Activated naive CD4-positive, alpha-beta T cell treated with anti-CD3 and anti-CD28 coated beads, Interleukin-2, amount 10 ng/mL, durations not matched to agents 7 days and 5 days (primary cell): ENCODE measurements at regions not wholly inside any gene's neighbourhood (a gene's known extent, or its start where the extent isn't known, plus 50 kb on each side); places are given as distances from the start of the nearest gene placed in this dataset.
"Not testable (repeated sequence)": the region's sequence is repeated elsewhere in the genome, so short reads cannot be mapped to it uniquely, and the experiment has no call there.

ENCODE experiments used
- CTCF ChIA-PET: fragments of 350-600 bp; sonication (Branson Sonifier 250); formaldehyde crosslinking; loops from one replicate; lab custom pipeline; 2021; ENCODE audit warnings: antibody characterized with exemption; lab: Charles Lee
- DNase-seq: peaks from one replicate; pipeline ENCODE4 v3.0.0-alpha.2; 2020
- H3K27ac Mint-ChIP-seq: one replicate; pipeline ENCODE4 v1.8.0; 2021; ENCODE audit warnings: mild to moderate bottlenecking, moderate library complexity, mixed read lengths
- H3K27me3 Mint-ChIP-seq: one replicate; pipeline ENCODE4 v1.8.0; 2021; ENCODE audit warnings: mild to moderate bottlenecking, mixed read lengths
- H3K36me3 Mint-ChIP-seq: one replicate; pipeline ENCODE4 v1.8.0; 2021; ENCODE audit warnings: mixed read lengths
- H3K4me1 Mint-ChIP-seq: one replicate; pipeline ENCODE4 v1.8.0; 2021; ENCODE audit warnings: mixed read lengths
- H3K4me3 Mint-ChIP-seq: one replicate; pipeline ENCODE4 v1.8.0; 2021; ENCODE audit warnings: mild to moderate bottlenecking, moderate library complexity, mixed read lengths
- H3K9me3 Mint-ChIP-seq: one replicate; pipeline ENCODE4 v1.8.0; 2021; ENCODE audit warnings: mixed read lengths

DNA sequence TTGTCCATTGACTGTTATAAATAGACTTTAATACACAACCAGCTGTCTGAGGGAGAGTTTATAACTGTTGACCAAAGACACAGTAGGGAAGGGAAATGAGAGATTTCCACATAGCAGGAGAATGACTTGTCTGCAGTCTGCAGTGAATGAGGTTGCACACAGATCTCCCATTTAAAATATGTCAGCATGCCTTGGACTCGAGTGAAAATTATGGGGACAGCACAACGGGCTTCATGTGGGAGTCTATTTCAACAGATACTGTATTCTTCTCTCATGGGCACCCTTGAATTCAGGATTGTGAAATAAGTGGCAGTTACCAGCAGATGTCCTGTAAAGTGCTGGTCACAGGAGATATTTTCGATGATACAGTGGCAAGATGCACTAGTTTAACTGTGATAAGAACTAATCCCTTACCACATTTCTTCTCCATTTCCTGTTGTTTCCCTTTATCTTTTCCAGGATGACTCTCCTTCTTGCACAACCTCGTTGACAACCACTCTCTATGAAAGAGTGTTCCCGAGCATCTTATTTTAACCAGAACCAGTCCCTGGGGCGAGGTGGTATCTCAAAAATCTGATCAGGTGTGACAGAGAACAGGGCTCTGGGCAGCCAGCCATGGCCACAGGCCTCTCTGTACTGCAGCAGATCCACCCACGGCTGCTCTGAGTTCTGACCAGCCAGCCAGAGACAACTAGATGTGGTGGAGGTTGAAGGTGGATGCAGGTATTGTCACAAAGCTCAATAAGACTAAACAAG is 51.5 kb upstream of the MAP3K1 start:
- peaks cover 7% of the 10 kb centered on the region for H3K4me1 Mint-ChIP-seq
- peaks cover 12% of the 10 kb centered on the region for H3K27me3 Mint-ChIP-seq
- H3K36me3 Mint-ChIP-seq: peaks cover 3% of the 10 kb centered on the region
- CTCF ChIA-PET: no interaction called here
- no peak overlapping the region for H3K27ac Mint-ChIP-seq
- DNase-seq: no peak
- no peak overlapping the region for H3K4me3 Mint-ChIP-seq
- no peaks in the 10 kb centered on the region for H3K9me3 Mint-ChIP-seq

DNA sequence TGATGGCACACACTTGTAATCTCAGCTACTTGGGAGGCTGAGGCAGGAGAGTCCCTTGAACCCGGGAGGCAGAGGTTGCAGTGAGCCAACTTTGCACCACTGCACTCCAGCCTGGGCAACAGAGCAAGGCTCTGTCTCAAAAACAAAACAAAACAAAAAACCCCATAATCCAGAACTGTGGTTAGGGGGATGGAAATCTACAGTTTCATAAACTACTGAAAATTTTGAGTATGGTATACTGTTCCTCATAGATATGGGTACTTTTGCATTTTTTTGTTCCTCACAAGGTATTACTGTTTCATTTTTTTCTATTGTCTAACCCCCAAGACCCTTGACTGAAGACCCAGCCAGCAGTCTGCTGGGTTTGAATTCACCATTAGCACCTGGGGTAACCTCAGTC is 52.2 kb upstream of the MAP3K1 start:
- Mint-ChIP-seq H3K4me1 (peaks cover 7% of the 10 kb centered on the region), H3K9me3 (no peaks in the 10 kb centered on the region), H3K27me3 (peaks cover 12% of the 10 kb centered on the region), H3K4me3 (no peak overlapping the region), H3K27ac (no peak overlapping the region), H3K36me3 (peaks cover 3% of the 10 kb centered on the region)
- DNase-seq: no peak
- CTCF ChIA-PET: no interaction called here

DNA sequence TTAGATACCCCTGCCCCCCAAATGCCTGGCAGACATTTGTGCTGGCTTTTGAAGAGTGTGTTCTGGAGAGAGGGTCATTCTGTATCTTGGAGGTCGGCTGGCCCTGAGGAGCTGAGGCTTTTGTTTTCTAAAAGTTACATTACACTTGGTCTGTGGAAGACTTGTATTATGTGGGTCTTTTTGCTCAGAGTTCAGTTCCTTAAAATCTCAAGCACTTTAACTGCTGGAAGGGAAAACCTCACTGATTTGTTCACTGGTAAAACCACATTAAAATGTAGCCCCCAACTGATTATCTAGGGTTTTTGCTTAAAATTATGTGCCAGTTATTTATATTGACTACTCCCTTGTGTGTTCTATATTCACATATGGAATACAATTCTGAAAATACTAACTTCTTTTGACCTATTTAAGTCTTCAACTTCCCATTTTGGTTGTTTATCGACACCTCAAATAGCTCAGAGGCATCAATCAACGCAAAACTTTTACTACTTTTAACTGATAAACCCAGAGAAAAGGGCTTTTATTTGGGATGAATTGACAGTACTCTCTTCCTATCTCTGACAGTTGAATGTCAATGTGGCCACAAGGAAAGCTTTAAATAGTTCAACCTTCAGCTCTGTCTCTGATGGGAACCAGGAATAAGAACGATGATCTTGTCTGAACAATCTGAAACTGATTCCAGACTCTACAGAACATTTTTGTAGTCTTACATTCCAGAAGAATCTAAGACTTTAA is 54.0 kb upstream of the MAP3K1 start:
- H3K4me3 Mint-ChIP-seq: no peak overlapping the region
- H3K27me3 Mint-ChIP-seq: peaks cover 18% of the 10 kb centered on the region
- H3K36me3 Mint-ChIP-seq: peaks cover 3% of the 10 kb centered on the region
- H3K9me3 Mint-ChIP-seq: no peaks in the 10 kb centered on the region
- H3K4me1 Mint-ChIP-seq: peaks cover 7% of the 10 kb centered on the region
- no peak overlapping the region for H3K27ac Mint-ChIP-seq
- DNase-seq: no peak
- CTCF ChIA-PET: interaction anchor here (0.6 kb wide), 1 partner anchor 97 kb away, joined by 3 read pairs; no protein-coding TSS in a partner anchor

DNA sequence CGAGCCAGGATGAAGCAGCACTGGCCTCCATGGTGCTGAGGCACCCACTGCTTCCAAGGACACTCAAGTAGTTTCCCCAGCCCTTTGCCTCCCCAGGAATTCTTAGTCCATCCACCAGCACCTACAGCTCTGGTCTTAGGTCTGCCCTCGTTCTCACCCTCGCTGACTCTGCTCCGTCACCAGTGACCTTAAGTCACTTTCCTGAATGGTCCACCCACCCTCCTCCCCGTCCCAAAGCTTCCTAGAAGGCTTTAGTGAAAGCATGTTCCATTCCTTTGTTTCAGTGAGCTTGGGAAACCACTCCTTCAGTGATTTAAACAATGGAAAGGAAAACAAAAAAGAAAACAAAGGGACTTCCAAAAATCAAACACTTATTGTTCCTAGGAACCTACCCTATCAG is 54.6 kb upstream of the MAP3K1 start:
- H3K4me3 Mint-ChIP-seq: no peak overlapping the region
- H3K4me1 Mint-ChIP-seq: peaks cover 7% of the 10 kb centered on the region
- no peak for DNase-seq
- peaks cover 18% of the 10 kb centered on the region for H3K27me3 Mint-ChIP-seq
- H3K9me3 Mint-ChIP-seq: no peaks in the 10 kb centered on the region
- H3K27ac Mint-ChIP-seq: no peak overlapping the region
- CTCF ChIA-PET: interaction anchor here (0.6 kb wide), 1 partner anchor 98 kb away, joined by 3 read pairs; no protein-coding TSS in a partner anchor
- H3K36me3 Mint-ChIP-seq: peaks cover 3% of the 10 kb centered on the region

DNA sequence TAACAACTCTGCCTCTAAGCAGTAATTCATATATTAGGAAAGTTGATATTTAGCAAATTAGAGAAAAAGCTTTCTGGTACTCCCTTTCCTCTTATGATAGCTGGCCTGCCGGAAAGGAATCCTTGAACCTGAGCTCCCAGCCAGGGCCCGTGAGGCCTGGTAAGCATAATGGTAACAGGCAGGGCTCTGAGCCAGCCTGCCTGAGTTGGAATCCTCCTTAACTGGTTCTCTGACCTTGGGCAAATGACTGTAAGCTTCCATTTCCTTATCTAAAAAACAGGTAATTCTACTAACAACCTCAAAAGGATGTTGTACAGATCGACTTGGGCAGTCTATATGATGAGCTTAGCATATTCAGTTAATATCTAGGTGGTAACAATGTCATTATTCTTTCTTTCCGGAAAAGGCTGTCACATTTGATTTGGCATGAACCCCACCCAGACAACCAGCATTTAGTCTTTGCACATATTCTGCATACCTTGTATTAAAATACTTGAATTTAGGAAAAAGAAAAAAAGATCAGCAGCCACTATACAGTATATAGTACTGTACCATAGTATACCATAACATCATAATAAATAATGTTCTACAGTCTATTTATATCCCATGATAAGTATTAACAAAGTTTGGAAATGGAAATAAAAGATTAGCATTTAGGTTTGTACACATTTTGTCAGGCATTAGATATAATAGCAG is 55.7 kb upstream of the MAP3K1 start:
- peaks cover 18% of the 10 kb centered on the region for H3K27me3 Mint-ChIP-seq
- H3K36me3 Mint-ChIP-seq: peaks cover 3% of the 10 kb centered on the region
- H3K9me3 Mint-ChIP-seq: no peaks in the 10 kb centered on the region
- DNase-seq: no peak
- CTCF ChIA-PET: no interaction called here
- H3K4me1 Mint-ChIP-seq: peaks cover 7% of the 10 kb centered on the region
- H3K4me3 Mint-ChIP-seq: no peak overlapping the region
- no peak overlapping the region for H3K27ac Mint-ChIP-seq

DNA sequence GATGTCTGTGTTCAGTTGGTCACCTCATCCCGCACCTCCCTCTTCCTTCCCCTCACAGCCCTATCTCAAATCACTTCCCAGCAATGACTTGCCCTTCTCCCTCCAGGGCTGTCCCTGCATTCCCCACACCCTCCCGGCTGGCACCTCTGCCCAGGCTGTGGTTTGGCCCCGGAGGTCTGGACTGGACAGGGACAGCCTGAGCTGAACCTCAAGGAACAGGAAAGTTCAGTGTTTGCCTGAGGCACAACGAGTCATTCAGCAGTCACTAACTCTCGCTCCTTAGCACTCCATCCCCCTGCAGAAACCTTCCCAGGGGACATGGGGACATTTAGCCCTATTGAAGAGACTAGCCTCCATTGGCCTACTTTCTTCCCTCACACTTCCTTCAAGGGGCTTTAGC is 58.3 kb upstream of the MAP3K1 start:
- Mint-ChIP-seq H3K9me3 (peaks cover 8% of the 10 kb centered on the region), H3K36me3 (peaks cover 5% of the 10 kb centered on the region), H3K4me1 (no peaks in the 10 kb centered on the region), H3K27me3 (peaks cover 13% of the 10 kb centered on the region), H3K4me3 (no peak overlapping the region), H3K27ac (no peak overlapping the region)
- CTCF ChIA-PET: no interaction called here
- DNase-seq: no peak

DNA sequence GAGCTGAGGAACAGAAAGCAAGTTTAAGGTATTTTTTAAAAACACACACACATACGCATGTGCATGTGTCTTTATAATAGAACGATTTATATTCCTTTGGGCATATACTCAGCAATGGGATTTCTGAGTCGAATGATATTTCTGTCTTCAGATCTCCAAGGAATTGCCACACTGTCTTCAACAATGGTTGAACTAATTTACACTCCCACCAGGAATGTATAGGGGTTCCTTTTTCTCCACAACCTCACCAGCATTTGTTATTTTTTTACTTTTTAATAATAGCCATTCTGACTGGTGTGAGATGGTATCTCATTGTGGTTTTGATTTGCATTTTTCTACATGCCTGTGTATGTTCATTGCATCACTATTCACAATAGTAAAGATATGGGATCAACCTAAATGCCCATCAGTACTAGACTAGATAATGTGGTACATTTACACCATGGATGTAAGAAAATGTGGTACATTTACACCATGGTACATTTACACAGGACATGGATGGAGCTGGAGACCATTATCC is 60.3 kb upstream of the MAP3K1 start:
- H3K9me3 Mint-ChIP-seq: peaks cover 13% of the 10 kb centered on the region
- H3K4me1 Mint-ChIP-seq: no peaks in the 10 kb centered on the region
- no peak overlapping the region for H3K4me3 Mint-ChIP-seq
- peaks cover 6% of the 10 kb centered on the region for H3K27me3 Mint-ChIP-seq
- CTCF ChIA-PET: no interaction called here
- DNase-seq: no peak
- peaks cover 8% of the 10 kb centered on the region for H3K36me3 Mint-ChIP-seq
- H3K27ac Mint-ChIP-seq: no peak overlapping the region

DNA sequence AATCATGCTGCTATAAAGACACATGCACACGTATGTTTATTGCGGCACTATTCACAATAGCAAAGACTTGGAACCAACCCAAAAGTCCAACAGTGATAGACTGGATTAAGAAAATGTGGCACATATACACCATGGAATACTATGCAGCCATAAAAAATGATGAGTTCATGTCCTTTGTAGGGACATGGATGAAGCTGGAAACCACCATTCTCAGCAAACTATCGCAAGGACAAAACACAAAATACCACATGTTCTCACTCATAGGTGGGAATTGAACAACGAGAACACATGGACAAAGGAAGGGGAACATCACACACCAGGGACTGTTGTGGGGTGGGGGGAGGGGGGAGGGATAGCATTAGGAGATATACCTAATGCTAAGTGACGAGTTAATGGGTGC is 61.8 kb upstream of the MAP3K1 start:
- H3K36me3 Mint-ChIP-seq, H3K4me3 Mint-ChIP-seq, DNase-seq, H3K27me3 Mint-ChIP-seq, H3K27ac Mint-ChIP-seq, H3K4me1 Mint-ChIP-seq: not testable (repeated sequence)
- CTCF ChIA-PET: interaction anchor here (0.7 kb wide), 1 partner anchor 55 kb away, joined by 4 read pairs; no protein-coding TSS in a partner anchor
- peaks cover 13% of the 10 kb centered on the region for H3K9me3 Mint-ChIP-seq

DNA sequence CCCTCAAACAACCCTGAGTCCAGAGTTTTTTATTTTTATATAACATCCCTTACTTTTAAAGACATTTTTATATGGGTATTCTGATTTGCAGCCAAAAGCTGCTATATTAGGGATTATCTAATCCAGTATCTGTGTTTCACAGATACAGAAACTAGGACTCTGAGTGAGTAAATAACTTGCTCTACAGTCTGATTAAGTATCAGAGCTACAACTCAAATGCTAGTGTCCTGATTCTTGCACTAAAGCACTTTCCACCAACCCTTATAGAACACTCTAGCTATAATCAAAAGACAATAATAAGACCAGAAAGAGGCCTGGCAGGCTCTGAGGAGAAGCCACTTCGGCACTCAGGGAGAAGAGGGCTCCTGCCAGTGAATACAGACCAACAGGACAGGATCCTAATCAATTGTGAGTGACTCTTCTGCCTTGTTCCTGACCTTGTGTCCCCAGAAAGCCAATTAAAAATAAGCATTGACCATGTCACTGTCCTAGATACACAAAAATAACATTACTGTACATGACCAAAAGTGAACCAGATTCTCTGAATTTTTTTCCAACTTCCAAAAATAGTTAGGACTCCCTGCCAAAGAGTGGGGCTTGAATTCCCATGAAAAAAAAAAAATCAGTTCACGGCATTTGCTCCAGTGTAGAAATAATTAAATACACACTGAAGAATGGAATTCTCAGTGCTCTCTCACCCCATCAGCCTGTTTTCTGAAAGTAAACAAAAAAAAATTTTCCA is 63.6 kb upstream of the MAP3K1 start:
- H3K9me3 Mint-ChIP-seq: peaks cover 13% of the 10 kb centered on the region

DNA sequence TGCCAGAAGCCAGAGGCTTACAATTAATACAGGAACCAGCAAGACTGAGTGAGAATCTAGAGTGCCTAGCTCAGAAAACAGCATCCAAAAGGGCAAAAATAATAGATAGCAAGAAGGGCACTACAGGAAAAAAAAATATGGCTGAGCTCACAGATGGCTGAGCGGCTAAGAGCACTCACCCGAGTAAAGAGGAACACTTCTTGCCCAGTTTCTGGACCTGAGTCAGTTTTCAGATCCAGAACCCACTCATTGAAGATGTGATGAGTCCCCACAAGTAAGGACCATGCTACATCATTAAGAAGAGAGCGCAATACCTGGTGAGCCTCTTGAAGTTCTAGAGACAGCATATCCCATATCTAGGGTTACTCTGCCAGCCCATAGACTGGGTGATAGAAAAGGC is 65.5 kb upstream of the MAP3K1 start:
- DNase-seq: no peak
- Mint-ChIP-seq H3K9me3 (peaks cover 13% of the 10 kb centered on the region), H3K4me3 (no peak overlapping the region), H3K36me3 (peaks cover 12% of the 10 kb centered on the region), H3K27ac (no peak overlapping the region), H3K27me3 (peaks cover 4% of the 10 kb centered on the region), H3K4me1 (peaks cover 3% of the 10 kb centered on the region)
- CTCF ChIA-PET: no interaction called here

More for the DNA sequence above, 63.6 kb upstream of the MAP3K1 start:
- no peak for DNase-seq
- no peak overlapping the region for H3K4me3 Mint-ChIP-seq
- CTCF ChIA-PET: no interaction called here
- no peak overlapping the region for H3K27ac Mint-ChIP-seq
- no peaks in the 10 kb centered on the region for H3K4me1 Mint-ChIP-seq
- peaks cover 5% of the 10 kb centered on the region for H3K27me3 Mint-ChIP-seq
- peaks cover 9% of the 10 kb centered on the region for H3K36me3 Mint-ChIP-seq

DNA sequence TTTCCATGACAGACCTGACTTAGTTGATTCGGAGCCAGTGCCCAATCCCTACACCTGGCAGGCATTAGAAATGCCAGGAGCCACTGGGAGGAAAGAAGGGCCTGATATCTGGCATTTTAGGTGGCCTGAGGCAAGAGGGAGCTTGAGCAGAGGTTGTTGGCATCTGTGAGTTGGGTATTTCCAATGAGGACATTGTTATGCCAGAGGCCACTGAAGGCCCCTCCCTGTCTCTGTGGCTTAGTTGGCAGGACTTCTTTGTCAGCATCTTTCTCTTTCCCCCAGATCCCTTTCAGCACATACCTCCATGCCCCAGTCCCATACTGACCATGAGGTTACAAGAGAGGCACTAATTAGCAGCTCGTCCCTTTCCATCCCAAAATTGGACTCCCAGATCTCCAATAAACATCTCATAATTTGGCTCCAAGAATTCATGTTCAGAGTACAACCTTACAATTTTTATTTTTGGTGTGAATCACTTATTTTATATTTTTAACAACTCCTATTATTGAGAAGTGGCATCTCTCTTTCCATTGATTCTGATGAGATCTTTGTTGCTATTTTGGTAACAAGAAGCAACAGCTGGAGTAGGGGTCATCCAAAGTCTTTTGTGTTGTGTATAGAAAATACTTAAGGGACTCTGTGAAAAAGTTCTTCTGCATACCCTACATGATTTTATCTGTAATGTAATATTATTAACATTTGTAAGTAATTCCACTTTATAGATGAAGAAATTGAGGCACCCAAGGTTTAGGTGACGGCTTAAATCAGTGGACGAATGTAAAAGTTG is 68.6 kb upstream of the MAP3K1 start:
- CTCF ChIA-PET: no interaction called here
- H3K9me3 Mint-ChIP-seq: peaks cover 5% of the 10 kb centered on the region
- H3K4me3 Mint-ChIP-seq: no peak overlapping the region
- no peak overlapping the region for H3K27ac Mint-ChIP-seq
- H3K27me3 Mint-ChIP-seq: peaks cover 4% of the 10 kb centered on the region
- DNase-seq: no peak
- peaks cover 3% of the 10 kb centered on the region for H3K4me1 Mint-ChIP-seq
- peaks cover 12% of the 10 kb centered on the region for H3K36me3 Mint-ChIP-seq

DNA sequence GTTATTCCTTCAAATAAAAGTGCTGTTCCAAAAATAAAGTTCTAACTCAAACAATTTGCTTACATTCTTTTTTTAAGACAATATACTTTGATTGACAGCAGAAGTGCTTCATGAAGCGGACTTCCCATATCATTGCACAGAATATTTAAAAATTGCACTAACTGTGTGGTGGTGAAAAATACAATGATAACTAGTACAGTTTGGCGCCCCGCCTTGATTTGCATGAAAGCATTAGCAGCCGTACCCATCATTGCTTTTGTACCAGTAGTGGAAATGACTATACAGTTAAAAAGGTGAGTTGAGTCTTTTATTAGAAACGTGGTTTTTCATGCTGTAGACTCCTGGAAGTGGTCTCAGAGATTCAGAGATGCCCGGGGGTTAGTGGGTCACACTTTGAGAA is 69.5 kb upstream of the MAP3K1 start:
- DNase-seq: no peak
- H3K4me3 Mint-ChIP-seq: no peak overlapping the region
- H3K36me3 Mint-ChIP-seq: peaks cover 10% of the 10 kb centered on the region
- no peak overlapping the region for H3K27ac Mint-ChIP-seq
- peaks cover 4% of the 10 kb centered on the region for H3K27me3 Mint-ChIP-seq
- CTCF ChIA-PET: no interaction called here
- peaks cover 3% of the 10 kb centered on the region for H3K9me3 Mint-ChIP-seq
- peaks cover 3% of the 10 kb centered on the region for H3K4me1 Mint-ChIP-seq

DNA sequence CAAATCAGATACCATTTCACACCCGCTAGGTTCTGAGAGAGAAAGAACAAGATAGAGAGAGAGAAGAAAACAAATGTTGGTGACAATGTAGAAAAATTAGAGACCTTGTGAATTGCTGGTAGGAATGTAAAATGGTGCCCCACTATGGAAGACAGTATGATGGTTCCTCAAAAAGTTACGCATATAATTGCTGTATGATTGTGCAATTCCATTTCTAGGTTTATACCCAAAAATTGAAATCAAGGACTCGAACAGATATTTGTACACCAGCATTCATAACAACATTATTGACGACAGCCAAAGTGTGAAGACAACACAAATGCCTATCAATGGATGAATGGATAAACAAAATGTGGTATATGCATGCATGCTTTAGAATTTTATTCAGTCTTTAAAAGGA is 74.5 kb upstream of the MAP3K1 start:
- Mint-ChIP-seq H3K27me3 (no peaks in the 10 kb centered on the region), H3K9me3 (peaks cover 8% of the 10 kb centered on the region), H3K27ac (no peak overlapping the region), H3K36me3 (peaks cover 17% of the 10 kb centered on the region), H3K4me3 (no peak overlapping the region), H3K4me1 (peaks cover 29% of the 10 kb centered on the region)
- DNase-seq: no peak
- CTCF ChIA-PET: no interaction called here
